ENCODE measurements at regions not wholly inside any gene's neighbourhood (a gene's known extent, or its start where the extent isn't known, plus 50 kb on each side); places are given as distances from the start of the nearest gene placed in this dataset.

DNA sequence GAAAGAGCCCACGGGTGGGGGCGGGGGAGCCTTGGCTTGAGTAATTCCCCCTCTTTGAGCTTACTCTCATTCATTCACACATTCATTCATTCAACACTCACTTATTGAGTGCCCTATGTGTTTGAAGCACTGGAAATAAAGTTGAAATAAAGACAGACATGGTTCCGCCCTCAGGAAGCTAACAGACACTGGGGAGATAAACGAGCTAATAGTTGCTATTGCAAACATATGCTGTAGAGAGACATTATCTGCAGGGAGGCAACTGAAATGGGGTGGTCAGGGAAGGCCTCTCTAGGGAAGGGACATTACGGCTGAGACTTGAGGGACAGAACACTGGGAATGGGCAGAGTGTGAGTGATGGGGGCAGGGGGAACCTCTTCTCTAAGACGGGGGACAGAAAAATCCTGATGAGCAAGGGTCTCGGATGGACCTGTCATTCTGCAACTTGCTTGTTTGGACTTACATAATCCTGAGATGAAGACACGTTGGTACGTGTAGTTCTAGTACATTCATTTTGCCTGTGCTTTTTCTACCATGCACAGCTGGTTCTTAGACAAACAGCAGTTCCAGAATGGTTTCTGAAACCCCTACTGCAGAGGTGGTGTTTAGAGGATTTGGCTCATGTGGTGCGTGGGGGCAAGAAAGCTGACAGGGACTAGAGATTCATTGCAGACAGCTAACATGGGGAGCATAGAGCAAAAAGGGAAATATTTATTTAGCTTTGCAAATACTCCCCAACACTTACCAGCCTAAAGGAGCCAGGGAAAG lies 71.1 kb upstream of the BLCAP start:
- in situ Hi-C loops (cut with HindIII; ENCODE audit: low sequenced_read_pairs) = no loop called here

DNA sequence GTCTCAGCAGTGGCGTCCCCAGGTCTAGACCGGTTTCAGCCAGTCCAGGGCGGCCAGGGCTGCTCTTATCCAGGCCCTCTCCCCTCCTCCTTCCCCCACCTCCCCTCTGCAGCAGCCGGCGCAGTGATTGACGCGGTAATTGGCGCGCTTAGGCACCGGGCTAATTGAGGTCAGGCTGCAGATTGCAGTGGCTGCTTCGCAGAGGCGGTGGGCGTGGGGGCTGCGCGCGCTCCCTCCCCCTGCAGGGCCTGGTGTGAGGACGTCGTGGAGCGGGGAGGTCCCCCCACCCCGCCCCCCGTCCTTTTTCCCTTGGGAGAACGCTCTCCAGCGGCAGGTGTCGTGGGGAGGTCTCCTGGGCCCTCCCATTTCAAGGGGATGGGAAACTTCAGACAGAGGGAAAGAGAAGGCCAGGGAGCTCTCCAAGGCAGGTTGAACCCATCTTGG lies 70.4 kb upstream of the BLCAP start:
- in situ Hi-C loops (cut with HindIII; ENCODE audit: low sequenced_read_pairs) = no loop called here

DNA sequence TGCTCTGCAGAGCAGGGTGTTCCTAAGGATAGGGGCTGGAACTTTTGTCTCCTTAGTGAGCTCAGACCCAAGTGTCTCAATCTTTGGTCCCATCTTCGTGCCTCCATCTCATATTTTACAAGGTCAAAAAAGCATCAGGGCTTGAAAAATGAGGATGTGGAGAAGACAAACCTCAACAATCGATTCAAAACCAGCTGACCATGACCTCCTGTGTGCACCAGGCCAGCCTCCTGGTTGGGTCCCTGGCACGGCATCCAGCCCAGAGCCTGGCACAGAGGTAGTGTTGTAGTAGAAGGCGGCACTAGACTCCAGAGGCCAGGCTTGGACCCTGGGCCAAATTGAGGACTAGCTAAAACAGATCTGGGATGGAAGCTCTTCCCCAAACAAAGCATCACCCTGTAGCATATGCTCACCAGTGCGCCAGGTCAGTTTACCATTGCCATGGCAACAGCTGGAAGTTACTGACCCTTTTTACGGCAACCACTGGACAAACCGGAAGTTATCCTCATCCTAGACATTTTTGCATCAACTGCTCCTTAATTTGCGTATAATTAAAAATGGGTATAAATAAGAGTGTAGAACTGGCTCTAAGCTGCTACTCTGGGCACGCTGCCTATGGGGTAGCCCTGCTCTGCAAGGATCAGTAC lies 69.3 kb upstream of the BLCAP start:
- in situ Hi-C loops (cut with HindIII; ENCODE audit: low sequenced_read_pairs) = no loop called here

DNA sequence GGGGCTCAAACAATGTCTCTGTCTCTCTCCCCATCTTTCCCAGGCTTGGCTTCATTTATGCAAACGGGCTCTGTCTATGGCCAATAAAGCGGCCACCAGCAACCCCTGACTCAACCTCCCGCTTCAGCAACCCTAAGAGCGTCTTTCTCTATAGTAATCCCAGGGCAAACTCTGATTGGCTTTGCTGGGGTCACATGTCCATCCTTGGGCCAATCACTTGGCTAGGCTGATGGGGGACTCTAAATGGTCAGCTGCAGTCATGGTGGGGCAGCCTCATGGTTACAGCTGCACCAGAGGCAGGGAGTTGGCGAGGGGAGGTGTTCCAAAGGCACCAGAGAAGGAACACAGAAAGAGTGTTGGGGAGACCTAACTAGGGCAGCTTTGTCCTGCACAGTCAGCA lies 68.5 kb upstream of the BLCAP start:
- in situ Hi-C loops (cut with HindIII; ENCODE audit: low sequenced_read_pairs) = no loop called here

DNA sequence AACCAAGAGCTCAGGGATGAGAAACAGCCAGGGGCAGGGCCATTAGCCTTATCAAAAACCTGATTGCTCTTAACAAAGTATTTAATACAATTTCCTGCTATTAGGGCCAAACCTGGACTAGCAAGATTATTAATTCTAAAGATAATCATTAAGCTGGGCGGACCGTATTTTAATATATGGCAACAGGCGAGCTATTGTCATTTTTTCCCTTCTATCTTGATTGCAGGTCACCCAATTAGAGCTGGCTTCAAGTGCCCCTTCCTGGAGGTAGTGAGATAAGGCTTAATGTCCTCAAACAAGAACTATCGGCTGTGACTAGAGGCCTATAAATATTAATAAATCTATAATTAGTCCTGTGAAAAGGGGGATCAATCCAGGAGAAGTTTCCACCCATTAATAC lies 66.0 kb upstream of the BLCAP start:
- in situ Hi-C loops (cut with HindIII; ENCODE audit: low sequenced_read_pairs) = loop anchor here (5.0 kb wide), 1 partner anchor 39 kb away; no protein-coding TSS in a partner anchor

DNA sequence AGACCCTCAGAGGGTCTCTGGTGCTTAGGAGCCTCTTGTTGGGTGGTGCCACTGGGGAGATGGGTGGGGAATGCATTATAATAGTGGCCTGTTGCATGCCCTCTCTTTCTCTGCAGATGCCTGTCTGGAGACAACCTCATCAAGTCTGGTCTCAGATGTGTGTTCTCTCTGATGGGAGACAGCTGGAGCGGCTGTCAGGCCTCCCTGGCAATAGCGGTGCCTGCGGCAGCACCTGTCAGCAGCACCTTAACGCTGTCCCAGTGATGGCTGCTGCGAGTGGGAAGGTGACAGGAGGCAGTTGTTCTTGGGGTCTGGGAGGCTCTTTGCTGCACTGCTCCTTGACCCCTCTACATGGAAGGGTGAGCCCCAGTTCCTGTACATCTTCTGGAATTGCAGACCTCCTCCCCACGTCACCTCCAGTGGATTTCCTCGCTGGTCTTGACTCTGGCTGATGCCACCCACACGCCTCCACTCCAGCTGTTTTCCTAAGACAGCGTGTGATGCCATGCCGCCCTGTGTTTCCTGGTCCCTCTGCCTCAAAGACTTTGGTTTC lies 63.3 kb upstream of the BLCAP start:
- in situ Hi-C loops (cut with HindIII; ENCODE audit: low sequenced_read_pairs) = loop anchor here (5.0 kb wide), 1 partner anchor 41 kb away; no protein-coding TSS in a partner anchor

DNA sequence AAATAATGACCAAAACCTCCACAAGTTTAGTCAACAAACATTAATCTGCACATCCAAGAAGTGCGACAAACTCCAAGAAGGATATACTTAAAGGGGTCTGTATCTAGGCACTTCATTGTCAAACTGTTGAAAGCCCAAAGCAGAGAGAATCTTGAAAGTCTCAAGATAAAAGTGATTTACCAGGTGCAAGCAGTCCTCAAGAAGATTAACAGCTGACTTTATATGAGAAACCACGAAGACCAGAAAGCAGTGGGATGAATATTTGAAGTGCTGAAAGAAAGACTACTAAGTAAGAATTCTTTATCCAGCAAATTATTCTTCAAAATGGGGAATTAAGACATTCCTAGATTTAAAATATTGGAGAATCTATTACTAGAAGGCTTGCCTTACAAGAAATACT lies 58.4 kb upstream of the BLCAP start:
- in situ Hi-C loops (cut with HindIII; ENCODE audit: low sequenced_read_pairs) = no loop called here

DNA sequence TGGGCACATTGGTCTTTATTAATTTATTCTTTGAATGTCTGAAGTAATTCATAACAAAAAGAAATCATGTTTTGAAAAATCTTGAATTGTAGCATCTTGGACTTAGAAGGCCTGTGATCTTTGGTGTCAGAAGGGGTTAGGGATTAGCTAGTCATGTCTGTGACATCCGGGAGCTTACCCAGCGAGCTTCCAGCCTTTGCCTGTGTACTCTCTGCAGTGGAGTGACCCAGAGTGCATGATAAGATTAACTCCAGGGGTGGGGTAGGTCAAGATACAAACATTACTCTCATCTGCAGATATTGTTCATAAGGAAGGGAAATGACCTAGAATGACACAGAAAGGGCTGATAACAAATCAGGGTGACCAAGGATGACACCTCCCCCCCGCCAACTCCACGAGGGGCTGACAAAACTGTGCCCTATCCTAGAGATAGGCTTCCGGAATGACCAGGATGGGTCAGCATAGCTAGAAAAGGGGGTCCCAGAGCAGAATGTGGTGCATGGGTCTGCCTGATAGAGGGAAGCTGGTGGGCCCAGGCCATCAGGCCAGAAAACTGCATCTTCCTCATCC lies 56.6 kb upstream of the BLCAP start:
- in situ Hi-C loops (cut with HindIII; ENCODE audit: low sequenced_read_pairs) = no loop called here

DNA sequence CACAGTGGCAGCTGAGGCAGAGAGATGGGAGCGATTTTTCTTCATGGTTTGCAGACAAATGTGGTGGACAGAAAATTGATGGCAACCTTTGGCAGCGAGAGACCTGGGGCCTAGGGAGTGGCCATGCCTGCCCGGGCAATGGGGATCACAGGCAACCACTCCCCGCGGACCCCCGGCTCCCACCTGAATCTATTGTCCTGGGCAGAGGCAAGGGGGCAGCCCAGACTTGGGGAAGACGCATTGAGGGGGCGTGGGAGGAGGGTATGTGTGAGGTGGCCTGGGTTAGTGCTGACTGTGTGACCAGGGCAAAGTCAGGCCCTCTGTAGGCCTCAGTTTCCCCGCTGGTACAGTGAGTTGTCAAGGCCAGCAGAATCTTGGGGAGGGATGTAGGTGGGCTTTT lies 53.6 kb upstream of the BLCAP start:
- in situ Hi-C loops (cut with HindIII; ENCODE audit: low sequenced_read_pairs) = no loop called here

DNA sequence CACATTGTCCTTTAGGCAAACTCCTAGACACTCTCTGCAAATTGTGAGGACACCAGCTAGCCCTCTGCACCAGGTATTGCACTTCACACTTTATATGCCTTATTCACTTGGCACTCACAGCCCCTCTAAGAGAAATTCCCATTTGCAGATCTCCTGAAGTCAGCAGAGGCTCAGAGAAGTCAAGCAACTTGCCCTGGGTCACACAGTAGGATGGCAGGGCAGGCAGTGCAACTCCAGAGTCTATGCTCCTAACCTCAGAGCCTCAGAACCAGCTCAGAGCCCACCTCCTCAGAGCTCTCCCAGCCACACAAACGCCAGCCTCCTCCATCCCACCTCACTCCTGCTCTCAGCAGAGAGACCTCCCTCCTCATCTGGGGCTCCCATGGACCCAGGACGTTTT lies 52.4 kb upstream of the BLCAP start:
- in situ Hi-C loops (cut with HindIII; ENCODE audit: low sequenced_read_pairs) = no loop called here

DNA sequence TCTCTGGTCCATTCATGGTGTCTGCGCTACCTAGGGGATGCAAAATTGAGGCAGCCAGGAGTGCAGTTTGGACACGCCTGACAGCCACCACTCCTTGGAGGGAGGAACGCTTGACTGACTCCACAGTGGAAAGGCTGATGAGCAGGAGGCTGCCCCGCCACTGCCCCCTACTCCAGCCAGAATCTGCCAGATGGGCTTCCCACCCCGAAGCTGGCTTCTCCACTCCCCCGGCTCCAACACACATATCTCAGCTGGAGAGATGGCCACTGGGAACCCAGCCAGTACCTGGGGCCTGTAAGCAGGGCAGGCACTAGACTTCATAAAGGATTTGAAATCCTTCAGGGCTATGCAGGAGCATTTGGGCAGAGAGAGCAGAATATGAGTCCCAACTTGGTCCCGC lies 51.4 kb upstream of the BLCAP start:
- in situ Hi-C loops (cut with HindIII; ENCODE audit: low sequenced_read_pairs) = no loop called here

DNA sequence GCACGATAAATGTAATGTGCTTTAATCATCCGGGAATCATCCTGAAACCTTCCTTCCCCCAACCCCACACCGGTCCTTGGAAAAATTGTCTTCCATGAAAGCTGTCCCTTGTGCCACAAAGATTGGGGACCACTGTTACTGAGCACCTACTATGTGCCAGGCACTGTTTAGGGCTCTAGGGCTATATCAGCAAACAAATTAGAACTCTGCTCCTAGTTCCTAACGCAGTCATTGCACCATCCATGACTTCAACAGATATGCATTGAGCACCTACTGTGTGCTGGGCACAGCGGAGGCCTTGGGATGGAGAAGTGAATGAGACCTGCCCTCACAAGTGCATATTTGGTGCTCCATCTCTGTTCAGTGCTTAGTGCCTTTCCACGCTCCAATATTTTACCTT lies 50.3 kb upstream of the BLCAP start:
- in situ Hi-C loops (cut with HindIII; ENCODE audit: low sequenced_read_pairs) = no loop called here

All from DLD1 (cell line).